CD4-positive, alpha-beta T cell treated with Interferon gamma for 1 hour (primary cell): ENCODE measurements at regions not wholly inside any gene's neighbourhood (a gene's known extent, or its start where the extent isn't known, plus 50 kb on each side); places are given as distances from the start of the nearest gene placed in this dataset.
"Not testable (repeated sequence)": the region's sequence is repeated elsewhere in the genome, so short reads cannot be mapped to it uniquely, and the experiment has no call there.

Experiments used
- DNase-seq: peaks from one replicate; pipeline ENCODE4 v3.0.0-alpha.2; 2020

- no peak for DNase-seq
Observed at GRCh38 chr2:235414422-235414821, 79.4 kb upstream of the AGAP1 start.

- no peak for DNase-seq
Observed at GRCh38 chr2:235416858-235417499, 76.9 kb upstream of the AGAP1 start.

GRCh38 chr2:235418918-235419317, 74.9 kb upstream of the AGAP1 start:
- DNase-seq = no peak

- no peak for DNase-seq
Observed at GRCh38 chr2:235419996-235420395, 73.8 kb upstream of the AGAP1 start.

- DNase-seq = no peak
Observed at GRCh38 chr2:235421618-235422017, 72.2 kb upstream of the AGAP1 start.

- no peak for DNase-seq
Observed at GRCh38 chr2:235430366-235431083, 63.3 kb upstream of the AGAP1 start.

- DNase-seq = no peak
Observed at GRCh38 chr2:235432741-235433520, 60.9 kb upstream of the AGAP1 start.

- no peak for DNase-seq
Observed at GRCh38 chr2:235433860-235434259, 60.0 kb upstream of the AGAP1 start.

- no peak for DNase-seq
Observed at GRCh38 chr2:235439959-235440662, 53.7 kb upstream of the AGAP1 start.

- DNase-seq = not testable (repeated sequence)
Observed at GRCh38 chr2:235443580-235443979, 50.3 kb upstream of the AGAP1 start.
